ENCODE measurements at regions not wholly inside any gene's neighbourhood (a gene's known extent, or its start where the extent isn't known, plus 50 kb on each side); places are given as distances from the start of the nearest gene placed in this dataset.

GRCh38 chr4:41430792-41431191, 107.2 kb upstream of the LIMCH1 start:
- Histone ChIP-seq H3K4me1 (ENCODE audit: insufficient read depth, low read length) (peaks cover 18% of the 10 kb centered on the region), H4K5ac (ENCODE audit: insufficient read length, low read depth, low read length) (no peak overlapping the region), H4K91ac (ENCODE audit: insufficient read length, low read depth, low read length) (no peak overlapping the region), H3K27me3 (ENCODE audit: insufficient read depth, low read length) (no peaks in the 10 kb centered on the region), H3K9me3 (ENCODE audit: control insufficient read depth, low read depth, low read length) (no peaks in the 10 kb centered on the region), H3K4me2 (ENCODE audit: insufficient read depth, insufficient read length, low read length) (no peak overlapping the region), H3K23me2 (ENCODE audit: insufficient read length, low read depth, low read length, poor library complexity, severe bottlenecking) (no peaks in the 10 kb centered on the region), H3T11ph (ENCODE audit: low read length) (no peak overlapping the region), H2BK12ac (ENCODE audit: insufficient read length, low read depth, low read length) (no peak overlapping the region), H3K79me2 (ENCODE audit: insufficient read depth, low read length) (no peaks in the 10 kb centered on the region), H3K56ac (ENCODE audit: insufficient read length, low read depth, low read length) (no peak overlapping the region), H2BK15ac (ENCODE audit: low read depth, low read length) (no peak overlapping the region), H3K27ac (ENCODE audit: insufficient read length, low read depth, low read length) (no peak overlapping the region), H2BK5ac (ENCODE audit: insufficient read length, low read length) (no peak overlapping the region), H3K23ac (ENCODE audit: insufficient read length, low read depth, low read length) (no peak overlapping the region), H3K14ac (ENCODE audit: insufficient read depth, low read length) (no peak overlapping the region), H2AK5ac (ENCODE audit: insufficient read length, low read length) (no peak overlapping the region), H2BK20ac (ENCODE audit: low read depth, low read length, poor library complexity, severe bottlenecking) (no peak overlapping the region), H2AFZ (ENCODE audit: low read length) (no peak overlapping the region), H3K9ac (ENCODE audit: extremely low read depth, insufficient read length, low read length) (no peak overlapping the region), H3K18ac (ENCODE audit: insufficient read length, low read depth, low read length) (no peak overlapping the region), H3K79me1 (ENCODE audit: insufficient read depth, low read depth, low read length, poor library complexity, severe bottlenecking) (no peaks in the 10 kb centered on the region), H3K4ac (ENCODE audit: low read depth, low read length) (no peak overlapping the region; the same call in 1 of the 2 replicates), H2BK120ac (ENCODE audit: low read depth, low read length, poor library complexity, severe bottlenecking) (no peak overlapping the region), H4K8ac (replicated peaks; ENCODE audit: insufficient read length, low read depth, low read length) (no peak overlapping the region), H4K20me1 (ENCODE audit: control insufficient read depth, insufficient read depth, insufficient read length) (no peaks in the 10 kb centered on the region)
- Mint-ChIP-seq H3K36me3 (ENCODE audit: insufficient read depth in 1 of 3, low read depth in 3 of 3) (peaks cover 2 to 18% (median 5%) of the 10 kb centered on the region in 3 experiments; a peak in 5 of 7 replicates), H3K27ac (peak overlapping the region in 2 of 3 experiments; percentile 18 to 40; a peak in 2 of 7 replicates), H3K27me3 (ENCODE audit: low read depth) (peaks cover 5% of the 10 kb centered on the region), H3K4me3 (no peak overlapping the region), H3K9me3 (peaks cover 7 to 18% of the 10 kb centered on the region in 2 experiments; a peak in 4 of 5 replicates), H3K4me1 (peaks cover 59 to 62% of the 10 kb centered on the region in 2 experiments)
- no peak for DNase-seq
- WGBS (ENCODE audit: extremely low coverage, insufficient read length, low lambda C conversion rate) = no CpG with 5 or more reads among the region's 1 CpG
- no peak for TF ChIP-seq CTCF (conservative IDR thresholded peaks at IDR 0.05)
